ENCODE measurements at regions not wholly inside any gene's neighbourhood (a gene's known extent, or its start where the extent isn't known, plus 50 kb on each side); places are given as distances from the start of the nearest gene placed in this dataset.

- no peak for TF ChIP-seq CTCF (IDR thresholded peaks at IDR 0.05)
- no peak for TF ChIP-seq JUN (IDR thresholded peaks at IDR 0.05)
- TF ChIP-seq REST (IDR thresholded peaks at IDR 0.05), result no peak
- TF ChIP-seq MAZ (IDR thresholded peaks at IDR 0.05; ENCODE audit: borderline replicate concordance, low read depth, low read length), result no peak
- no peak for TF ChIP-seq MAX (IDR thresholded peaks at IDR 0.05)
- no peak for TF ChIP-seq CEBPB (IDR thresholded peaks at IDR 0.05)
- TF ChIP-seq EP300 (IDR thresholded peaks at IDR 0.05), result no peak
- no peak for TF ChIP-seq POLR2A (IDR thresholded peaks at IDR 0.05; ENCODE audit: low read length)
- TF ChIP-seq MYC (IDR thresholded peaks at IDR 0.05; ENCODE audit: borderline replicate concordance, low read length), result no peak
- TF ChIP-seq USF2 (IDR thresholded peaks at IDR 0.05), result no peak
Measured at GRCh38 chrX:40279091-40279430, 181.3 kb upstream of the BCOR start.
